ENCODE measurements at regions not wholly inside any gene's neighbourhood (a gene's known extent, or its start where the extent isn't known, plus 50 kb on each side); places are given as distances from the start of the nearest gene placed in this dataset.

DNA sequence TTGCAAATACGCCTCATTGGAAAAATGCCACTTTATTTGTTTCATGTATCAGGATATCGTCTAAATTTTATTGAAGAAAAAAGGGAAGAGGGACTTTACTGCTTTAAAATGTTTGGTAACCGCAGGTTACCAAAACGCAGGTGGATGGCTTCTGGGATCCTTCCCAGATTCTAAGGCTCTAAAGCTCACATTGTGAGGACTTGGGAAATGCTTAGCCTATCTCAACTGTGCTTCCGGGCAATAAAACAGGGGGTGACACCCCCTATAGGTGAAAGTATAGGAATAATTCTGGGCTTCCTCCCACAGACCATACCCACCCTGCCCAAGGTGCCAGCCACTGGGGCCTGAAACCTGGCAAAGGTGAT is 73.2 kb upstream of the IPO5 start:
- H4K20me1 ChIP-seq (ENCODE audit: insufficient read depth, low read length): no peaks in the 10 kb centered on the region
- no peaks in the 10 kb centered on the region for H3K9me3 ChIP-seq (ENCODE audit: insufficient read depth, low read depth, low read length)
- Mint-ChIP-seq H3K27ac (ENCODE audit: unreplicated experiment) (peak overlapping the region; percentile 94), H3K27me3 (ENCODE audit: low read depth, unreplicated experiment) (peaks cover 3% of the 10 kb centered on the region), H3K36me3 (ENCODE audit: low read depth, unreplicated experiment) (no peaks in the 10 kb centered on the region), H3K9me3 (ENCODE audit: unreplicated experiment) (no peaks in the 10 kb centered on the region), H3K4me3 (ENCODE audit: unreplicated experiment) (no peak overlapping the region), H3K4me1 (ENCODE audit: low read depth, unreplicated experiment) (peaks cover 22% of the 10 kb centered on the region)
- DNase-seq (ENCODE audit: low read depth) (no peak), FAIRE-seq (no peak)
- H3K4me1 ChIP-seq (ENCODE audit: insufficient read depth, low read length): peaks cover 25% of the 10 kb centered on the region
- peak overlapping the region; percentile 90 for H3K27ac ChIP-seq (ENCODE audit: low read depth, low read length)
- H3K9ac ChIP-seq (ENCODE audit: low read length): peak overlapping the region; percentile 67
- TF ChIP-seq, protein P1, sequence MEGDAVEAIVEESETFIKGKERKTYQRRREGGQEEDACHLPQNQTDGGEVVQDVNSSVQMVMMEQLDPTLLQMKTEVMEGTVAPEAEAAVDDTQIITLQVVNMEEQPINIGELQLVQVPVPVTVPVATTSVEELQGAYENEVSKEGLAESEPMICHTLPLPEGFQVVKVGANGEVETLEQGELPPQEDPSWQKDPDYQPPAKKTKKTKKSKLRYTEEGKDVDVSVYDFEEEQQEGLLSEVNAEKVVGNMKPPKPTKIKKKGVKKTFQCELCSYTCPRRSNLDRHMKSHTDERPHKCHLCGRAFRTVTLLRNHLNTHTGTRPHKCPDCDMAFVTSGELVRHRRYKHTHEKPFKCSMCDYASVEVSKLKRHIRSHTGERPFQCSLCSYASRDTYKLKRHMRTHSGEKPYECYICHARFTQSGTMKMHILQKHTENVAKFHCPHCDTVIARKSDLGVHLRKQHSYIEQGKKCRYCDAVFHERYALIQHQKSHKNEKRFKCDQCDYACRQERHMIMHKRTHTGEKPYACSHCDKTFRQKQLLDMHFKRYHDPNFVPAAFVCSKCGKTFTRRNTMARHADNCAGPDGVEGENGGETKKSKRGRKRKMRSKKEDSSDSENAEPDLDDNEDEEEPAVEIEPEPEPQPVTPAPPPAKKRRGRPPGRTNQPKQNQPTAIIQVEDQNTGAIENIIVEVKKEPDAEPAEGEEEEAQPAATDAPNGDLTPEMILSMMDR (IDR thresholded peaks at IDR 0.05; ENCODE audit: insufficient read depth, low read depth, low read length): no peak
- TF ChIP-seq EZH2 (IDR thresholded peaks at IDR 0.05; ENCODE audit: insufficient read depth, low read length): no peak
- H2AFZ ChIP-seq (ENCODE audit: low read depth, low read length): peak overlapping the region; percentile 24
- no peaks in the 10 kb centered on the region for H3K36me3 ChIP-seq (ENCODE audit: insufficient read depth, low read length)
- H3K79me2 ChIP-seq (ENCODE audit: insufficient read depth, low read length): no peaks in the 10 kb centered on the region
- peak overlapping the region; percentile 75 for H3K4me2 ChIP-seq (ENCODE audit: low read length)
- H3K27me3 ChIP-seq (ENCODE audit: insufficient read depth, low read length): no peaks in the 10 kb centered on the region
- H3K4me3 ChIP-seq (ENCODE audit: insufficient read depth, low read depth, low read length): no peak overlapping the region

DNA sequence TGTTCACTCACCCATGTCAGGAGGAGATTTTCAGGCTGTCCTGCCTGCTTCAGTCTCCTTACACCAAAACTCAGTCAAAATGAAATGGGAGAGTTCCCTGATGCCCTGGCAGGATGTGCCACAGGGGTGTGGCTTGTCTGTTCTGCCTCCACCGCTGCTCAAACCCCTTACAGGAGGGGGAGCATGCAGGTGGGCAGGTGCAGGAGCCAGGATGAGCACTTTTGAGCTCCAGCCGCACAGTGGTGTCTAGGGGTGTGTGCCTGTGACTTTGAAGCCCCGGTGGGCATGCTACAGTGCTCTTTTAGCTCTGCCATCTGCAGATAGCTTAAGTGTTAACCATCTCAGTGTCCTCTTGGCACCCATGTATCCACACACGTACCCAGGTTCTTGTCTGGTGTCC is 71.9 kb upstream of the IPO5 start:
- Histone ChIP-seq H2AFZ (ENCODE audit: low read depth, low read length) (no peak overlapping the region), H3K4me1 (ENCODE audit: insufficient read depth, low read length) (peaks cover 25% of the 10 kb centered on the region), H4K20me1 (ENCODE audit: insufficient read depth, low read length) (no peaks in the 10 kb centered on the region), H3K27ac (ENCODE audit: low read depth, low read length) (no peak overlapping the region), H3K4me2 (ENCODE audit: low read length) (no peak overlapping the region), H3K27me3 (ENCODE audit: insufficient read depth, low read length) (no peaks in the 10 kb centered on the region), H3K4me3 (ENCODE audit: insufficient read depth, low read depth, low read length) (no peak overlapping the region), H3K79me2 (ENCODE audit: insufficient read depth, low read length) (no peaks in the 10 kb centered on the region), H3K9ac (ENCODE audit: low read length) (no peak overlapping the region), H3K9me3 (ENCODE audit: insufficient read depth, low read depth, low read length) (no peaks in the 10 kb centered on the region), H3K36me3 (ENCODE audit: insufficient read depth, low read length) (no peaks in the 10 kb centered on the region)
- no peak for FAIRE-seq
- H3K27me3 Mint-ChIP-seq (ENCODE audit: low read depth, unreplicated experiment): peaks cover 3% of the 10 kb centered on the region
- H3K4me3 Mint-ChIP-seq (ENCODE audit: unreplicated experiment): no peak overlapping the region
- no peak for DNase-seq (ENCODE audit: low read depth)
- no peaks in the 10 kb centered on the region for H3K9me3 Mint-ChIP-seq (ENCODE audit: unreplicated experiment)
- H3K36me3 Mint-ChIP-seq (ENCODE audit: low read depth, unreplicated experiment): no peaks in the 10 kb centered on the region
- no peak for TF ChIP-seq EZH2 (IDR thresholded peaks at IDR 0.05; ENCODE audit: insufficient read depth, low read length)
- TF ChIP-seq, protein P1 (IDR thresholded peaks at IDR 0.05; ENCODE audit: insufficient read depth, low read depth, low read length): no peak
- H3K27ac Mint-ChIP-seq (ENCODE audit: unreplicated experiment): no peak overlapping the region
- peaks cover 22% of the 10 kb centered on the region for H3K4me1 Mint-ChIP-seq (ENCODE audit: low read depth, unreplicated experiment)

DNA sequence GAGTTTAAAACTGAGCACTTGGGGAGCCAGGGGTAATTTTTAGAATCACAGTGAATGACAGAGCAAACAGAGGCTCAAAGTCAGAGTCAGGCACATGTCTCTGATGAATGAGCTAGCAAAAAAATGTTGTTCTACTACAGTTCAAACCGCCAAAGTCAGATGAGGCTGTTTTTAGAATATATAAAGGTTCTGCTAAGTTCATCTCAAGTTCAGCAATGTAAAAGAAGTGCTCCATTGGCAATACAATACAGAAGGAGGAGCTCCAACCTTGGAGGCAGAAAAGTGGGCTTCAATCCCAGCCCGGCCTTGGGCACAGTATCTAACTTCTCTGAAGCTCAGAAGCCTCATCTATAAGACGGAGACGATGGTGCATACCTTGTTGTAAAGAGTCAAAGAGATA is 70.1 kb upstream of the IPO5 start:
- H3K27ac ChIP-seq (ENCODE audit: low read depth, low read length): no peak overlapping the region
- H3K27ac Mint-ChIP-seq (ENCODE audit: unreplicated experiment): no peak overlapping the region
- H3K27me3 Mint-ChIP-seq (ENCODE audit: low read depth, unreplicated experiment): peaks cover 3% of the 10 kb centered on the region
- no peaks in the 10 kb centered on the region for H3K36me3 ChIP-seq (ENCODE audit: insufficient read depth, low read length)
- no peaks in the 10 kb centered on the region for H3K79me2 ChIP-seq (ENCODE audit: insufficient read depth, low read length)
- H3K27me3 ChIP-seq (ENCODE audit: insufficient read depth, low read length): no peaks in the 10 kb centered on the region
- H3K9ac ChIP-seq (ENCODE audit: low read length): no peak overlapping the region
- no peak overlapping the region for H2AFZ ChIP-seq (ENCODE audit: low read depth, low read length)
- TF ChIP-seq EZH2 (IDR thresholded peaks at IDR 0.05; ENCODE audit: insufficient read depth, low read length): no peak
- TF ChIP-seq, protein P1 (IDR thresholded peaks at IDR 0.05; ENCODE audit: insufficient read depth, low read depth, low read length): no peak
- H4K20me1 ChIP-seq (ENCODE audit: insufficient read depth, low read length): no peaks in the 10 kb centered on the region
- no peak overlapping the region for H3K4me3 Mint-ChIP-seq (ENCODE audit: unreplicated experiment)
- DNase-seq (ENCODE audit: low read depth) (peak; percentile 42), FAIRE-seq (peak; percentile 34)
- H3K4me2 ChIP-seq (ENCODE audit: low read length): no peak overlapping the region
- H3K4me1 Mint-ChIP-seq (ENCODE audit: low read depth, unreplicated experiment): peaks cover 22% of the 10 kb centered on the region
- H3K9me3 Mint-ChIP-seq (ENCODE audit: unreplicated experiment): no peaks in the 10 kb centered on the region
- no peak overlapping the region for H3K4me3 ChIP-seq (ENCODE audit: insufficient read depth, low read depth, low read length)
- no peaks in the 10 kb centered on the region for H3K9me3 ChIP-seq (ENCODE audit: insufficient read depth, low read depth, low read length)
- peaks cover 25% of the 10 kb centered on the region for H3K4me1 ChIP-seq (ENCODE audit: insufficient read depth, low read length)
- H3K36me3 Mint-ChIP-seq (ENCODE audit: low read depth, unreplicated experiment): no peaks in the 10 kb centered on the region
